ENCODE measurements at regions not wholly inside any gene's neighbourhood (a gene's known extent, or its start where the extent isn't known, plus 50 kb on each side); places are given as distances from the start of the nearest gene placed in this dataset.

- intact Hi-C loops (cut with micrococcal nuclease) = no loop called here
- DNase-seq (no peak), ATAC-seq (ENCODE audit: low read depth) (no peak)
- no peak overlapping the region for H3K4me3 Mint-ChIP-seq
- no peaks in the 10 kb centered on the region for H3K36me3 Mint-ChIP-seq (ENCODE audit: low read depth)
- no peaks in the 10 kb centered on the region for H3K27me3 Mint-ChIP-seq
- H3K4me1 Mint-ChIP-seq = peaks cover 4% of the 10 kb centered on the region
- H3K27ac Mint-ChIP-seq = no peak overlapping the region
- POLR2A ChIA-PET = no interaction called here
- CTCF ChIA-PET = no interaction called here
- TF ChIP-seq CTCF (IDR thresholded peaks at IDR 0.05) = no peak
- H3K9me3 Mint-ChIP-seq = no peaks in the 10 kb centered on the region
Measured at GRCh38 chr2:147641651-147642050, 203.2 kb upstream of the ACVR2A start.

DNA sequence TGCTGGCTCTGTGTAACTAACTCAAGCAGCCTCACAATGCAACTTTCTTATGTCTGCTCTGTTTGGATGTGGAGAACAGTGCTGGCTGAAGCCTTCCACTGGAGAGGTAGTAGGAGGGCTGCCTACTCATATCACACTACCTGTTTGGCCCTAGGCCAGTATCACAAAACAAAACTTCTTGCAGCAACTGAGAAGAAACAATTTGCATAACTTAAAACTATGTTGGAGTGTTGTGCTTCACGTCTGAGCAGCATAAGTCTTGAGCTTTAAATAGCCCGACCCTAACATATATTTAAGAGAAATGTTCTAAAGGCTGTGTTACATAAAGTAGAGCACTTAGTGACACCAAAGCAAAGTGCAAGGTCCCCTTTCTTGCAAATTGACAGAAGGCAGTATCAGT, 204.9 kb upstream of the ACVR2A start:
- TF ChIP-seq CTCF (IDR thresholded peaks at IDR 0.05) = no peak
- ChIA-PET POLR2A (interaction anchor here (0.6 kb wide), 1 partner anchor 9 kb away, joined by 3 read pairs; no protein-coding TSS in a partner anchor), CTCF (no interaction called here)
- Mint-ChIP-seq H3K4me3 (no peak overlapping the region), H3K9me3 (no peaks in the 10 kb centered on the region), H3K36me3 (ENCODE audit: low read depth) (no peaks in the 10 kb centered on the region), H3K27ac (no peak overlapping the region), H3K4me1 (peaks cover 14% of the 10 kb centered on the region), H3K27me3 (no peaks in the 10 kb centered on the region)
- DNase-seq (no peak), ATAC-seq (ENCODE audit: low read depth) (no peak)
- intact Hi-C loops (cut with micrococcal nuclease) = no loop called here

- H3K27ac Mint-ChIP-seq = no peak overlapping the region
- H3K4me1 Mint-ChIP-seq = peaks cover 14% of the 10 kb centered on the region
- no peaks in the 10 kb centered on the region for H3K27me3 Mint-ChIP-seq
- ATAC-seq (ENCODE audit: low read depth) (no peak), DNase-seq (no peak)
- POLR2A ChIA-PET = no interaction called here
- H3K36me3 Mint-ChIP-seq (ENCODE audit: low read depth) = no peaks in the 10 kb centered on the region
- H3K9me3 Mint-ChIP-seq = no peaks in the 10 kb centered on the region
- intact Hi-C loops (cut with micrococcal nuclease) = no loop called here
- no peak for TF ChIP-seq CTCF (IDR thresholded peaks at IDR 0.05)
- H3K4me3 Mint-ChIP-seq = no peak overlapping the region
- CTCF ChIA-PET = no interaction called here
Measured at GRCh38 chr2:147639386-147639785, 205.4 kb upstream of the ACVR2A start.

DNA sequence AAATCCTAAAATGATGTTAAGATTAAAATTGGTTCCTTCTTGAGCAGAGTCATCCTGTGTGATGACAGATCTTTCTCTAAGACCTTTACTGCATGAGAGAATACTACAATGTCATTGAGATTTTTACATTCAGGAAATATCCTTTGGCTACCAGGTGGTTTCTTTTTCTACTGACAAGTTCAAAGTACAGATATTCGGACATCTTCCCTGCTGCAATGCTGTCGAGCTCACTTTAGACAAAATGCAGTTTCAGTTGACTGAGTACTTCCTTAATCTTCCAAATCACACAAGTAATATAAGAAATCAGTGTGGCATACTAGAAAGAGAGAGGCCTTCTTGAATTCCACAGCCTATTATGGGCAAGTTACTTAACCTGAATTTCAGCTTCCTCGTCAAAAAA, 207.9 kb upstream of the ACVR2A start:
- Mint-ChIP-seq H3K36me3 (ENCODE audit: low read depth) (no peaks in the 10 kb centered on the region), H3K4me1 (peaks cover 15% of the 10 kb centered on the region), H3K27me3 (no peaks in the 10 kb centered on the region), H3K9me3 (no peaks in the 10 kb centered on the region), H3K4me3 (no peak overlapping the region), H3K27ac (no peak overlapping the region)
- DNase-seq = no peak
- ChIA-PET CTCF (no interaction called here), POLR2A (interaction anchor here (0.7 kb wide), 1 partner anchor 9 kb away, joined by 3 read pairs; no protein-coding TSS in a partner anchor)
- no peak for ATAC-seq (ENCODE audit: low read depth)
- intact Hi-C loops (cut with micrococcal nuclease) = no loop called here
- no peak for TF ChIP-seq CTCF (IDR thresholded peaks at IDR 0.05)

DNA sequence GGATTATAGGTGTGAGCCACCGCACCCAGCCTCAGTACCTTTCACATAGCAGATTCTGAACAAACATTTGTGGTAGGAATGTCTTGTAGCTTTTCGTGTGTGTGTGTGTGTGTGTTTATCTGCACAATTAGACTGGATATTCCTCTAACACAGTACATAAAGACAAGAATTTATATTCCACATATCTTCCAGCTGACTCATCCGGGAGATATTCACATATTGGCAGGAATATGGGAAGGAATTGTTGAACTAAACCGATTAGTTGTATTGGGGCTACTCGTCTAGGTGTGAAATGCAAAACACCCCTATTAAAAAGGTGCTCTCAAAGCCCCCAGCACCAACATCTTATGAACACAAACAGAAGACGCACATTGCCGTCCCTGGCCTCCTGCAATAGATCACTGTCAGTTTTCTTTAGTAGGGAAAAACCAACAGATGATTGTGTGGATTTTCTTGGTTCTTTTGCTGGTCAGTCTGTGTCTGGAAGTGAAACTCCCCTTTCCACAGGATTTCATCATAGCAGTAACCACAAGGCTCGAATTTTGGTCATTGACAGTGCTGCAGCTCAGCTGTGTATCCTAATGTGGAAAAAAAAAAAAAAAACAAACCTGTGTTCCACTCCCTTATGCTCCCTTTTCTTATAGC, 208.5 kb upstream of the ACVR2A start:
- H3K9me3 Mint-ChIP-seq = no peaks in the 10 kb centered on the region
- intact Hi-C loops (cut with micrococcal nuclease) = no loop called here
- no peak overlapping the region for H3K27ac Mint-ChIP-seq

More for the DNA sequence above, 208.5 kb upstream of the ACVR2A start:
- CTCF ChIA-PET = no interaction called here
- H3K27me3 Mint-ChIP-seq = no peaks in the 10 kb centered on the region
- ATAC-seq (ENCODE audit: low read depth) = no peak
- POLR2A ChIA-PET = interaction anchor here (0.7 kb wide), 1 partner anchor 8 kb away, joined by 3 read pairs; no protein-coding TSS in a partner anchor
- DNase-seq = no peak
- H3K4me3 Mint-ChIP-seq = no peak overlapping the region
- H3K36me3 Mint-ChIP-seq (ENCODE audit: low read depth) = no peaks in the 10 kb centered on the region
- TF ChIP-seq CTCF (IDR thresholded peaks at IDR 0.05) = no peak
- H3K4me1 Mint-ChIP-seq = peaks cover 18% of the 10 kb centered on the region
